H1 (cell line): ENCODE measurements at regions not wholly inside any gene's neighbourhood (a gene's known extent, or its start where the extent isn't known, plus 50 kb on each side); places are given as distances from the start of the nearest gene placed in this dataset.

Source experiments
- CEBPB ChIP-seq: IDR thresholded peaks from 2 replicates; pipeline ENCODE4 v1.6.1; 2012; ENCODE audit warnings: low read depth, low read length
- EP300 ChIP-seq, 2 experiments: IDR thresholded peaks; 1 replicate in 1 of 2; 2 replicates in 1 of 2; pipeline ENCODE4 v1.6.1; 2011 to 2012; ENCODE audit warnings: low read depth in 2 of 2, low read length in 2 of 2, mild to moderate bottlenecking in 2 of 2, borderline replicate concordance in 1 of 2, inconsistent platforms in 1 of 2, moderate library complexity in 1 of 2
- EZH2 ChIP-seq: fragments of 200-600 bp; sonication (generic); IDR thresholded peaks from 2 replicates; pipeline ENCODE4 v1.7.1; 2012; ENCODE audit warnings: low read depth, mild to moderate bottlenecking, moderate library complexity, low read length, inconsistent platforms; ENCODE audit not compliant: severe bottlenecking
- GTF2F1 ChIP-seq: IDR thresholded peaks from 2 replicates; pipeline ENCODE4 v1.6.1; 2012; ENCODE audit warnings: low read depth, low read length, improper control_type of control experiment, borderline replicate concordance
- NRF1 ChIP-seq: IDR thresholded peaks from 2 replicates; pipeline ENCODE4 v1.6.1; 2011; ENCODE audit warnings: mild to moderate bottlenecking, low read depth, low read length, improper control_type of control experiment
- POLR2A ChIP-seq, 2 experiments: IDR thresholded peaks; 1 replicate in 1 of 2; 2 replicates in 1 of 2; pipeline ENCODE4 v1.6.1; 2011; ENCODE audit warnings: low read depth in 2 of 2, low read length in 2 of 2, mild to moderate bottlenecking in 2 of 2; ENCODE audit errors: control extremely low read depth in 1 of 2
- RBBP5 ChIP-seq: IDR thresholded peaks from 2 replicates; pipeline ENCODE4 v1.7.1; 2012; ENCODE audit warnings: low read depth, mild to moderate bottlenecking, inconsistent platforms, low read length, moderate library complexity, borderline replicate concordance
- RNF2 ChIP-seq: fragments of 200-900, 300-1000 bp; sonication (generic); IDR thresholded peaks from 2 replicates; pipeline ENCODE4 v1.7.1; 2016; ENCODE audit warnings: borderline replicate concordance, low read depth, mild to moderate bottlenecking, antibody characterized with exemption, low read length; ENCODE audit not compliant: poor library complexity, severe bottlenecking; ENCODE audit errors: missing control alignments
- SP1 ChIP-seq: IDR thresholded peaks from 2 replicates; pipeline ENCODE4 v1.6.1; 2011; ENCODE audit warnings: low read depth, low read length
- TBP ChIP-seq: IDR thresholded peaks from 2 replicates; pipeline ENCODE4 v1.6.1; 2011; ENCODE audit warnings: low read depth, low read length, improper control_type of control experiment
- ZNF274 ChIP-seq: IDR thresholded peaks from 2 replicates; pipeline ENCODE4 v1.7.0; 2012; ENCODE audit warnings: low read length, borderline replicate concordance; ENCODE audit errors: extremely low read depth
- TF ChIP-seq, protein P1 (sequence below), 3 experiments: IDR thresholded peaks; 1 replicate in 2 of 3; 2 replicates in 1 of 3; pipeline versions ENCODE4 v1.5.1 to v1.6.1; 2011; ENCODE audit warnings: low read length in 3 of 3, mild to moderate bottlenecking in 3 of 3, inconsistent platforms in 2 of 3, low read depth in 1 of 3, moderate library complexity in 1 of 3; ENCODE audit not compliant: insufficient read depth in 1 of 3; ENCODE audit errors: control extremely low read depth in 1 of 3
- TF ChIP-seq, protein P2 (sequence below): IDR thresholded peaks from 2 replicates; pipeline ENCODE4 v1.6.1; 2011; ENCODE audit warnings: low read length, improper control_type of control experiment

DNA sequence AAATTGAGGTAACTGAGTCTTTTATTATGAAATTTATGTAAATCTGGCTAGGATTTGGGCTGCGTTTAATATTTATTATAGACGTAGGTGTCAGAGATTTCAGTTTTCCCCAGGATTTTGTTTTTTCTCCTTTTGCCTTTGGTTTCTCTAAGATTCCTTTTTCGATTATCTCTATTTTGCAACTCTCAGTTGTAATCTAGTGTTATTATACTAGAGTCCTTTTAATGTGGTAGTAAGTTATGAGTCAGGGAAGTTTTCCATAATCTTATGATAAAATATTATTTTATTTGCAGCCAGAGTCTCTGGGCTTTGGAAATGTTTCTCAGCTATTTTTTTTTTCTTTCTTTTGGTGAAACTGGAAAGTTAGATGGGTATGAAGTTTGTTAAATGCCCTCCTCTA lies 1043.8 kb downstream of the PLA2G4A start:
- no peak for TF ChIP-seq GTF2F1
- TF ChIP-seq CEBPB, result no peak
- TF ChIP-seq POLR2A (IDR thresholded peaks at IDR 0.05; ENCODE audit: control extremely low read depth in 1 of 2, low read depth in 2 of 2, low read length in 2 of 2), result no peak
- TF ChIP-seq, protein P1, sequence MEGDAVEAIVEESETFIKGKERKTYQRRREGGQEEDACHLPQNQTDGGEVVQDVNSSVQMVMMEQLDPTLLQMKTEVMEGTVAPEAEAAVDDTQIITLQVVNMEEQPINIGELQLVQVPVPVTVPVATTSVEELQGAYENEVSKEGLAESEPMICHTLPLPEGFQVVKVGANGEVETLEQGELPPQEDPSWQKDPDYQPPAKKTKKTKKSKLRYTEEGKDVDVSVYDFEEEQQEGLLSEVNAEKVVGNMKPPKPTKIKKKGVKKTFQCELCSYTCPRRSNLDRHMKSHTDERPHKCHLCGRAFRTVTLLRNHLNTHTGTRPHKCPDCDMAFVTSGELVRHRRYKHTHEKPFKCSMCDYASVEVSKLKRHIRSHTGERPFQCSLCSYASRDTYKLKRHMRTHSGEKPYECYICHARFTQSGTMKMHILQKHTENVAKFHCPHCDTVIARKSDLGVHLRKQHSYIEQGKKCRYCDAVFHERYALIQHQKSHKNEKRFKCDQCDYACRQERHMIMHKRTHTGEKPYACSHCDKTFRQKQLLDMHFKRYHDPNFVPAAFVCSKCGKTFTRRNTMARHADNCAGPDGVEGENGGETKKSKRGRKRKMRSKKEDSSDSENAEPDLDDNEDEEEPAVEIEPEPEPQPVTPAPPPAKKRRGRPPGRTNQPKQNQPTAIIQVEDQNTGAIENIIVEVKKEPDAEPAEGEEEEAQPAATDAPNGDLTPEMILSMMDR (IDR thresholded peaks at IDR 0.05; ENCODE audit: control extremely low read depth in 1 of 3, insufficient read depth in 1 of 3, low read depth in 1 of 3, low read length in 3 of 3), result no peak
- no peak for TF ChIP-seq ZNF274
- no peak for TF ChIP-seq EZH2
- TF ChIP-seq RBBP5, result no peak
- TF ChIP-seq SP1, result no peak
- TF ChIP-seq RNF2, result no peak
- no peak for TF ChIP-seq TBP
- no peak for TF ChIP-seq EP300 (IDR thresholded peaks at IDR 0.05; ENCODE audit: borderline replicate concordance in 1 of 2, low read depth in 2 of 2, low read length in 2 of 2)
- TF ChIP-seq, protein P2, sequence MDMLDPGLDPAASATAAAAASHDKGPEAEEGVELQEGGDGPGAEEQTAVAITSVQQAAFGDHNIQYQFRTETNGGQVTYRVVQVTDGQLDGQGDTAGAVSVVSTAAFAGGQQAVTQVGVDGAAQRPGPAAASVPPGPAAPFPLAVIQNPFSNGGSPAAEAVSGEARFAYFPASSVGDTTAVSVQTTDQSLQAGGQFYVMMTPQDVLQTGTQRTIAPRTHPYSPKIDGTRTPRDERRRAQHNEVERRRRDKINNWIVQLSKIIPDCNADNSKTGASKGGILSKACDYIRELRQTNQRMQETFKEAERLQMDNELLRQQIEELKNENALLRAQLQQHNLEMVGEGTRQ, result no peak
- TF ChIP-seq NRF1, result no peak
